ENCODE measurements at regions not wholly inside any gene's neighbourhood (a gene's known extent, or its start where the extent isn't known, plus 50 kb on each side); places are given as distances from the start of the nearest gene placed in this dataset.

DNA sequence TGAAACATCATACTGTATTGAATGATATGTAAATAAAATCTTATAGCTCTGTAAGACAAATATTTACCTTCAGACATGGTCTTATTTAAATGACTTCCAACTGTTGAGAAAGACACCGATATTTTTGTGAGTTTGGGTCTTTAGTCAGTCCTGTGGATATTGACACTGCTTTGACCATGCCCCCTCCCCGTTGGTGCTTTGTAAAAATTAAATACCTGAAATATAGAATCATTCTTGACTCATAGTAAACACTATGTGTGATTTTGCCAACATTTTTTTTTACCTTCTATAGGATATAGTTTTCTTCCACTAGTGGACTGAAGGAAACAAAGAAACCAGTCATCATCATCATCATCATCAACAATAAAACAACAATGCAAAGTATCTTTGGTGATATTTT is 114.3 kb upstream of the HS3ST1 start:
- no peaks in the 10 kb centered on the region for H3K27me3 Mint-ChIP-seq (ENCODE audit: low read depth)
- no peaks in the 10 kb centered on the region for H3K36me3 Mint-ChIP-seq (ENCODE audit: low read depth)
- no peaks in the 10 kb centered on the region for H3K9me3 Mint-ChIP-seq (ENCODE audit: low read depth)
- H3K27ac Mint-ChIP-seq (ENCODE audit: unreplicated experiment), result no peak overlapping the region
- H3K4me1 Mint-ChIP-seq (ENCODE audit: low read depth), result no peaks in the 10 kb centered on the region
- no peak overlapping the region for H3K4me3 Mint-ChIP-seq (ENCODE audit: unreplicated experiment)
- TF ChIP-seq CTCF (IDR thresholded peaks at IDR 0.05), result no peak
- no peak for DNase-seq (ENCODE audit: low spot score)

GRCh38 chr4:11537846-11538245 is 109.2 kb upstream of the HS3ST1 start:
- Mint-ChIP-seq H3K36me3 (ENCODE audit: low read depth) (no peaks in the 10 kb centered on the region), H3K27ac (ENCODE audit: unreplicated experiment) (no peak overlapping the region), H3K9me3 (ENCODE audit: low read depth) (peaks cover 9% of the 10 kb centered on the region), H3K27me3 (ENCODE audit: low read depth) (no peaks in the 10 kb centered on the region), H3K4me1 (ENCODE audit: low read depth) (no peaks in the 10 kb centered on the region), H3K4me3 (ENCODE audit: unreplicated experiment) (no peak overlapping the region)
- no peak for DNase-seq (ENCODE audit: low spot score)
- TF ChIP-seq CTCF (IDR thresholded peaks at IDR 0.05), result no peak

- no peak for TF ChIP-seq CTCF (IDR thresholded peaks at IDR 0.05)
- DNase-seq (ENCODE audit: low spot score), result no peak
- peaks cover 1% of the 10 kb centered on the region for H3K36me3 Mint-ChIP-seq (ENCODE audit: low read depth)
- H3K4me1 Mint-ChIP-seq (ENCODE audit: low read depth), result no peaks in the 10 kb centered on the region
- no peak overlapping the region for H3K4me3 Mint-ChIP-seq (ENCODE audit: unreplicated experiment)
- no peak overlapping the region for H3K27ac Mint-ChIP-seq (ENCODE audit: unreplicated experiment)
- peaks cover 14% of the 10 kb centered on the region for H3K9me3 Mint-ChIP-seq (ENCODE audit: low read depth)
- no peaks in the 10 kb centered on the region for H3K27me3 Mint-ChIP-seq (ENCODE audit: low read depth)
These were observed 106.6 kb upstream of the HS3ST1 start for GRCh38 chr4:11535333-11535732.

GRCh38 chr4:11534623-11535302 is 106.1 kb upstream of the HS3ST1 start:
- no peak for DNase-seq (ENCODE audit: low spot score)
- Mint-ChIP-seq H3K36me3 (ENCODE audit: low read depth) (peaks cover 1% of the 10 kb centered on the region), H3K4me3 (ENCODE audit: unreplicated experiment) (no peak overlapping the region), H3K4me1 (ENCODE audit: low read depth) (no peaks in the 10 kb centered on the region), H3K27ac (ENCODE audit: unreplicated experiment) (no peak overlapping the region), H3K9me3 (ENCODE audit: low read depth) (peaks cover 15% of the 10 kb centered on the region), H3K27me3 (ENCODE audit: low read depth) (no peaks in the 10 kb centered on the region)
- TF ChIP-seq CTCF (IDR thresholded peaks at IDR 0.05), result no peak

DNA sequence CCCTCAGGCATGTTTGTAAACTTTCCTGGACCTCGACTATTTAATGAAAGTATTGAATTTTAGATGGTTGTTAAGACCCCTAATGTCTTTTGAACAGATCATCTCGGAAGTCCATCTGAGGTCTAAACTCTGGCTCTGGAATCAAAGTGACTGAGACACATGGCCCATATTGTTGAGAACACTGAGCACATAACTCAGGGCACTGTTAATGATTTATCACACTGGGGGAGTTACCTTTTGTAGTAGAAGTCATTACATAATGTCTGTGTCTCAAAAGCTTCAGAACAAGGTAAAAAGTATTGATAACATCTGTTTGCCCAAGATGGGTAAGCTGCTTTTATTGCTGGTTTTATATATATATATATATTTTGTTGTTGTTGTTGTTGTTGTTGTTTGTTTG is 103.4 kb upstream of the HS3ST1 start:
- Mint-ChIP-seq H3K9me3 (ENCODE audit: low read depth) (peaks cover 13% of the 10 kb centered on the region), H3K36me3 (ENCODE audit: low read depth) (peaks cover 1% of the 10 kb centered on the region), H3K4me3 (ENCODE audit: unreplicated experiment) (no peak overlapping the region), H3K27me3 (ENCODE audit: low read depth) (no peaks in the 10 kb centered on the region), H3K27ac (ENCODE audit: unreplicated experiment) (no peak overlapping the region), H3K4me1 (ENCODE audit: low read depth) (no peaks in the 10 kb centered on the region)
- no peak for TF ChIP-seq CTCF (IDR thresholded peaks at IDR 0.05)
- no peak for DNase-seq (ENCODE audit: low spot score)

All from chondrocyte (in vitro differentiated cells).